Right kidney (tissue), 1 donor: ENCODE measurements at regions not wholly inside any gene's neighbourhood (a gene's known extent, or its start where the extent isn't known, plus 50 kb on each side); places are given as distances from the start of the nearest gene placed in this dataset.

Experiments
- DNase-seq: peaks from one replicate; pipeline ENCODE4 v3.0.0-alpha.2; 2016

- DNase-seq: no peak
These were observed 146.5 kb upstream of the TMC3 start for GRCh38 chr15:81520480-81520879.

GRCh38 chr15:81516461-81516860 is 142.4 kb upstream of the TMC3 start:
- no peak for DNase-seq

GRCh38 chr15:81516012-81516411 is 142.0 kb upstream of the TMC3 start:
- DNase-seq: no peak

- no peak for DNase-seq
These were observed 140.7 kb upstream of the TMC3 start for GRCh38 chr15:81514725-81515124.

GRCh38 chr15:81511138-81511537 is 137.1 kb upstream of the TMC3 start:
- no peak for DNase-seq

- no peak for DNase-seq
These were observed 133.8 kb upstream of the TMC3 start for GRCh38 chr15:81507831-81508230.

GRCh38 chr15:81506936-81507335 is 132.9 kb upstream of the TMC3 start:
- DNase-seq: no peak

- no peak for DNase-seq
These were observed 132.1 kb upstream of the TMC3 start for GRCh38 chr15:81506071-81506470.

GRCh38 chr15:81504170-81504905 is 130.3 kb upstream of the TMC3 start:
- DNase-seq: no peak

GRCh38 chr15:81502439-81502838 is 128.4 kb upstream of the TMC3 start:
- no peak for DNase-seq

GRCh38 chr15:81500081-81500480 is 126.1 kb upstream of the TMC3 start:
- DNase-seq: no peak

- DNase-seq: no peak
These were observed 124.3 kb upstream of the TMC3 start for GRCh38 chr15:81498294-81498693.

GRCh38 chr15:81497238-81497637 is 123.2 kb upstream of the TMC3 start:
- DNase-seq: no peak

- no peak for DNase-seq
These were observed 121.9 kb upstream of the TMC3 start for GRCh38 chr15:81495780-81496467.

GRCh38 chr15:81492969-81493645 is 119.1 kb upstream of the TMC3 start:
- DNase-seq: no peak

GRCh38 chr15:81492331-81492968 is 118.4 kb upstream of the TMC3 start:
- no peak for DNase-seq

GRCh38 chr15:81491414-81492096 is 117.5 kb upstream of the TMC3 start:
- no peak for DNase-seq

GRCh38 chr15:81485806-81486205 is 111.8 kb upstream of the TMC3 start:
- DNase-seq: no peak

- DNase-seq: no peak
These were observed 110.3 kb upstream of the TMC3 start for GRCh38 chr15:81484086-81484955.

- DNase-seq: no peak
These were observed 109.5 kb upstream of the TMC3 start for GRCh38 chr15:81483496-81483895.

GRCh38 chr15:81481346-81481745 is 107.3 kb upstream of the TMC3 start:
- no peak for DNase-seq
